ENCODE measurements at regions not wholly inside any gene's neighbourhood (a gene's known extent, or its start where the extent isn't known, plus 50 kb on each side); places are given as distances from the start of the nearest gene placed in this dataset.
A peak's percentile ranks its signal among the peaks of the same experiment; 100 is the strongest.

- no peak overlapping the region for H3K4me3 Mint-ChIP-seq
Measured at GRCh38 chr2:145460112-145460511, 940.2 kb upstream of the ZEB2 start.

GRCh38 chr2:145431181-145431951, 911.4 kb upstream of the ZEB2 start:
- ATAC-seq: no peak
- Mint-ChIP-seq H3K4me1 (no peaks in the 10 kb centered on the region), H3K4me3 (no peak overlapping the region), H3K27me3 (no peaks in the 10 kb centered on the region), H3K27ac (no peak overlapping the region), H3K36me3 (ENCODE audit: low read depth) (no peaks in the 10 kb centered on the region)
- H3K9me3 ChIP-seq (ENCODE audit: control insufficient read depth, low read length, poor library complexity, severe bottlenecking): no peaks in the 10 kb centered on the region
- no peak for DNase-seq

More at GRCh38 chr2:145460112-145460511, 940.2 kb upstream of the ZEB2 start:
- ATAC-seq (no peak), DNase-seq (no peak)
- H3K27me3 Mint-ChIP-seq: no peaks in the 10 kb centered on the region
- no peaks in the 10 kb centered on the region for H3K4me1 Mint-ChIP-seq
- H3K36me3 Mint-ChIP-seq (ENCODE audit: low read depth): no peaks in the 10 kb centered on the region
- peaks cover 4% of the 10 kb centered on the region for H3K9me3 ChIP-seq (ENCODE audit: control insufficient read depth, low read length, poor library complexity, severe bottlenecking)
- H3K27ac Mint-ChIP-seq: no peak overlapping the region

GRCh38 chr2:145423809-145424208, 903.9 kb upstream of the ZEB2 start:
- no peaks in the 10 kb centered on the region for H3K36me3 Mint-ChIP-seq (ENCODE audit: low read depth)
- H3K9me3 ChIP-seq (ENCODE audit: control insufficient read depth, low read length, poor library complexity, severe bottlenecking): no peaks in the 10 kb centered on the region
- no peaks in the 10 kb centered on the region for H3K27me3 Mint-ChIP-seq
- H3K4me3 Mint-ChIP-seq: no peak overlapping the region
- DNase-seq (no peak), ATAC-seq (no peak)
- H3K4me1 Mint-ChIP-seq: no peaks in the 10 kb centered on the region
- H3K27ac Mint-ChIP-seq: no peak overlapping the region

- H3K4me1 Mint-ChIP-seq: no peaks in the 10 kb centered on the region
- H3K27me3 Mint-ChIP-seq: no peaks in the 10 kb centered on the region
- no peak overlapping the region for H3K4me3 Mint-ChIP-seq
- DNase-seq: no peak
- ATAC-seq: no peak
- no peaks in the 10 kb centered on the region for H3K9me3 ChIP-seq (ENCODE audit: control insufficient read depth, low read length, poor library complexity, severe bottlenecking)
- no peaks in the 10 kb centered on the region for H3K36me3 Mint-ChIP-seq (ENCODE audit: low read depth)
- no peak overlapping the region for H3K27ac Mint-ChIP-seq
Measured at GRCh38 chr2:145422576-145422975, 902.7 kb upstream of the ZEB2 start.

- no peaks in the 10 kb centered on the region for H3K4me1 Mint-ChIP-seq
- DNase-seq (no peak), ATAC-seq (no peak)
- H3K4me3 Mint-ChIP-seq: no peak overlapping the region
- H3K27ac Mint-ChIP-seq: no peak overlapping the region
- no peaks in the 10 kb centered on the region for H3K36me3 Mint-ChIP-seq (ENCODE audit: low read depth)
- H3K9me3 ChIP-seq (ENCODE audit: control insufficient read depth, low read length, poor library complexity, severe bottlenecking): no peaks in the 10 kb centered on the region
- H3K27me3 Mint-ChIP-seq: no peaks in the 10 kb centered on the region
Measured at GRCh38 chr2:145421841-145422240, 901.9 kb upstream of the ZEB2 start.

- DNase-seq: no peak
- Mint-ChIP-seq H3K27ac (no peak overlapping the region), H3K4me3 (no peak overlapping the region), H3K27me3 (no peaks in the 10 kb centered on the region), H3K36me3 (ENCODE audit: low read depth) (no peaks in the 10 kb centered on the region), H3K4me1 (no peaks in the 10 kb centered on the region)
- ATAC-seq: no peak
- no peaks in the 10 kb centered on the region for H3K9me3 ChIP-seq (ENCODE audit: control insufficient read depth, low read length, poor library complexity, severe bottlenecking)
Measured at GRCh38 chr2:145416640-145417039, 896.7 kb upstream of the ZEB2 start.

GRCh38 chr2:145415151-145415550, 895.2 kb upstream of the ZEB2 start:
- no peaks in the 10 kb centered on the region for H3K27me3 Mint-ChIP-seq
- H3K27ac Mint-ChIP-seq: no peak overlapping the region
- H3K9me3 ChIP-seq (ENCODE audit: control insufficient read depth, low read length, poor library complexity, severe bottlenecking): no peaks in the 10 kb centered on the region
- no peaks in the 10 kb centered on the region for H3K36me3 Mint-ChIP-seq (ENCODE audit: low read depth)
- ATAC-seq (no peak), DNase-seq (no peak)
- no peaks in the 10 kb centered on the region for H3K4me1 Mint-ChIP-seq
- H3K4me3 Mint-ChIP-seq: no peak overlapping the region

- H3K27ac Mint-ChIP-seq: no peak overlapping the region
- H3K36me3 Mint-ChIP-seq (ENCODE audit: low read depth): no peaks in the 10 kb centered on the region
- H3K27me3 Mint-ChIP-seq: no peaks in the 10 kb centered on the region
- ATAC-seq (no peak), DNase-seq (no peak)
- no peaks in the 10 kb centered on the region for H3K4me1 Mint-ChIP-seq
- H3K9me3 ChIP-seq (ENCODE audit: control insufficient read depth, low read length, poor library complexity, severe bottlenecking): no peaks in the 10 kb centered on the region
- H3K4me3 Mint-ChIP-seq: no peak overlapping the region
Measured at GRCh38 chr2:145413261-145414030, 893.5 kb upstream of the ZEB2 start.

GRCh38 chr2:145412155-145412554, 892.2 kb upstream of the ZEB2 start:
- H3K27ac Mint-ChIP-seq: no peak overlapping the region
- no peaks in the 10 kb centered on the region for H3K27me3 Mint-ChIP-seq
- H3K36me3 Mint-ChIP-seq (ENCODE audit: low read depth): no peaks in the 10 kb centered on the region

GRCh38 chr2:145411493-145411892, 891.6 kb upstream of the ZEB2 start:
- peak; percentile 64 for ATAC-seq
- DNase-seq: no peak
- H3K4me1 Mint-ChIP-seq: no peaks in the 10 kb centered on the region
- no peaks in the 10 kb centered on the region for H3K27me3 Mint-ChIP-seq
- no peaks in the 10 kb centered on the region for H3K36me3 Mint-ChIP-seq (ENCODE audit: low read depth)
- peak overlapping the region; percentile 14 for H3K27ac Mint-ChIP-seq
- no peaks in the 10 kb centered on the region for H3K9me3 ChIP-seq (ENCODE audit: control insufficient read depth, low read length, poor library complexity, severe bottlenecking)
- no peak overlapping the region for H3K4me3 Mint-ChIP-seq

More at GRCh38 chr2:145412155-145412554, 892.2 kb upstream of the ZEB2 start:
- no peaks in the 10 kb centered on the region for H3K9me3 ChIP-seq (ENCODE audit: control insufficient read depth, low read length, poor library complexity, severe bottlenecking)
- DNase-seq (no peak), ATAC-seq (no peak)
- Mint-ChIP-seq H3K4me3 (no peak overlapping the region), H3K4me1 (no peaks in the 10 kb centered on the region)

- H3K36me3 Mint-ChIP-seq (ENCODE audit: low read depth): no peaks in the 10 kb centered on the region
- no peak overlapping the region for H3K4me3 Mint-ChIP-seq
- no peaks in the 10 kb centered on the region for H3K27me3 Mint-ChIP-seq
- H3K27ac Mint-ChIP-seq: peak overlapping the region; percentile 14
- H3K9me3 ChIP-seq (ENCODE audit: control insufficient read depth, low read length, poor library complexity, severe bottlenecking): no peaks in the 10 kb centered on the region
- DNase-seq (no peak), ATAC-seq (no peak)
- no peaks in the 10 kb centered on the region for H3K4me1 Mint-ChIP-seq
Measured at GRCh38 chr2:145410086-145410485, 890.2 kb upstream of the ZEB2 start.

GRCh38 chr2:145408980-145409379, 889.1 kb upstream of the ZEB2 start:
- no peak overlapping the region for H3K27ac Mint-ChIP-seq
- H3K27me3 Mint-ChIP-seq: no peaks in the 10 kb centered on the region
- no peak for DNase-seq
- ATAC-seq: no peak
- no peaks in the 10 kb centered on the region for H3K36me3 Mint-ChIP-seq (ENCODE audit: low read depth)
- no peaks in the 10 kb centered on the region for H3K4me1 Mint-ChIP-seq
- no peak overlapping the region for H3K4me3 Mint-ChIP-seq
- no peaks in the 10 kb centered on the region for H3K9me3 ChIP-seq (ENCODE audit: control insufficient read depth, low read length, poor library complexity, severe bottlenecking)

- no peak overlapping the region for H3K27ac Mint-ChIP-seq
- ATAC-seq (no peak), DNase-seq (no peak)
- H3K27me3 Mint-ChIP-seq: no peaks in the 10 kb centered on the region
- no peaks in the 10 kb centered on the region for H3K36me3 Mint-ChIP-seq (ENCODE audit: low read depth)
- H3K4me1 Mint-ChIP-seq: no peaks in the 10 kb centered on the region
- H3K9me3 ChIP-seq (ENCODE audit: control insufficient read depth, low read length, poor library complexity, severe bottlenecking): no peaks in the 10 kb centered on the region
- H3K4me3 Mint-ChIP-seq: no peak overlapping the region
Measured at GRCh38 chr2:145404690-145405089, 884.8 kb upstream of the ZEB2 start.
